ENCODE measurements at regions not wholly inside any gene's neighbourhood (a gene's known extent, or its start where the extent isn't known, plus 50 kb on each side); places are given as distances from the start of the nearest gene placed in this dataset.

DNA sequence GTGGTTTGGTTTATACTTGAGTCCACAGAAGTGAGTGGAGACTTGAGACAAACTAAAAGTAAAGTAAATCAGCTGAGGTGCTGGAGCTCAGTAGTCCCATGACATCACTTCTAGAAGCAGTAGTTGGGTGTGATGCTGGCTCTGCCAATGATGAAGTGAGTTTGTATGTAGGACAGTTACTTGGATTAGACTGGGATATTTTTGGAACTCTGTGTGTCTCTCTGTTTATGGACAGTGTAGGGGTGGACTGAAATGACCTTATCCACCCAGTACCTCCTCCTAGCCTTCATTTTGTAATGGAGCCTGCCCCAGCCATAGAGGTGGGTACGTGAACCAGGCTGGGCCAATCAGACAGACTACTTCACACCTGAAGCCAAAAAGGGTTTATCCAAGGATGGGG is 52.2 kb downstream of the POLR1D start:
- no peak for ATAC-seq
- no peaks in the 10 kb centered on the region for H3K9me3 Mint-ChIP-seq
- no peaks in the 10 kb centered on the region for H3K36me3 Mint-ChIP-seq

GRCh38 chr13:27678306-27679040 is 56.8 kb downstream of the POLR1D start:
- no peak for DNase-seq (ENCODE audit: low spot score in 2 of 2)
- Mint-ChIP-seq H3K27ac (no peak overlapping the region), H3K36me3 (peaks cover 0 to 6% of the 10 kb centered on the region in 2 donors), H3K9me3 (no peaks in the 10 kb centered on the region)
- ATAC-seq: no peak

More for the DNA sequence above, 52.2 kb downstream of the POLR1D start:
- no peak overlapping the region for H3K27ac Mint-ChIP-seq
- DNase-seq (ENCODE audit: low spot score in 2 of 2): no peak

DNA sequence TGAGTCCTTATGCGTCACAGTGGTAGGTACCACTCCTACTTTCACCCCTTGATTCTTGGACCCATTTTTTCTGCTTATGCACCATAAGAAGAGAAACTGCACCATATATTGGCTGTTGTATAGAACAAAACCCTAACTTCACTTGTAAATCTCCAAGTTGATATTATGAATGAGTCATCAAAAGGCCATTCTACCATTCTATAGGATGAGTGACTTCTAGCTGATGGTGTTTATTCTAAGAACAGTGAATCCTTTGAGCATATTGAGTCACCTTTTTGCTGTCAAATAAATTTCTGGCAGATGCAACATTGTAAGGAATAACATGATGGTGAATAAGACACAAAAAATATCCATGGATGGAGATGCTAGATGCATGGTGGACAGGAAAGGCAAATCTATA is 57.7 kb downstream of the POLR1D start:
- Mint-ChIP-seq H3K9me3 (no peaks in the 10 kb centered on the region), H3K36me3 (peaks cover 0 to 6% of the 10 kb centered on the region in 2 donors), H3K27ac (no peak overlapping the region)
- DNase-seq (ENCODE audit: low spot score in 2 of 2) (no peak), ATAC-seq (no peak)

DNA sequence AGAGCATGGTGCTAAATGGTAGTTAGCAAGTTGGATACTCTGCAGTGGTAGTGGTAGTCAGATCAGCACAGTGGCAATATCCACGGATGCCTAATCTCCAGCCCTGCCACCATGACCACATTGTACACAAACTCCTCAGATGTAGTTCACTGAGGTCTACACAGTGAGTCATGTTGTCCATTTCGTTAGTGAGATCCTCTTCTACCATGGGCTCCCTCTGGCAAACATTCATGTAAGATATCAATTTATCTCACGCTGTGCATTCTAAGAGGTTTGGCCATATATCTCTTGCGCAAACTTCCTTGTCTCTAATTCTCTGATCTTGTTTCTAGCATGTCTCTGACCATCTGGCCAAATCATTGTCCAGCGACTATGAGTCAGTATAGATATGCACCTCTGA is 58.2 kb downstream of the POLR1D start:
- ATAC-seq (peak in 1 of 2 donors; percentile 41), DNase-seq (ENCODE audit: low spot score in 2 of 2) (no peak)
- Mint-ChIP-seq H3K27ac (no peak overlapping the region), H3K36me3 (peaks cover 0 to 6% of the 10 kb centered on the region in 2 donors), H3K9me3 (no peaks in the 10 kb centered on the region)

GRCh38 chr13:27680465-27680864 is 58.8 kb downstream of the POLR1D start:
- DNase-seq (ENCODE audit: low spot score in 2 of 2): no peak
- Mint-ChIP-seq H3K9me3 (no peaks in the 10 kb centered on the region), H3K36me3 (peaks cover 0 to 6% of the 10 kb centered on the region in 2 donors), H3K27ac (no peak overlapping the region)
- no peak for ATAC-seq

DNA sequence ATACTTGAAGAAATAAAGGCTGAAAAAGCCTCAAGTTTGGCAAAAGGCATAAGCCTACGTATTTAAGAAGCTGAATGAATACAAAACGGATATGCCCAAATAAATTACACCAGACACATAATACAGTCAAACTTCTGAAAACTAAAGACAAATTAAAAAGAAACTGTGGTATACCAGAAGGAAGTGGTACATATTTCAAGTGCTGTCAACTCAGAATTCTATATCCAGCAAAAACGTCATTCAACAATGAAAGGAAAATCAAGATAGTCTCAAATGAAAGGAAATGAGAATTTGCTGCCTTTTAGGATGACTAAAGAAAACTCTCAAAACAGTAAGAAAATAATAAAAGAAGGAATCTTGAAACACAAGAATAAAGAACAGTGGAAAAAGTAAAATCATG is 69.5 kb downstream of the POLR1D start:
- H3K36me3 Mint-ChIP-seq: peaks cover 7 to 10% of the 10 kb centered on the region in 2 donors
- ATAC-seq: no peak
- H3K9me3 Mint-ChIP-seq: peaks cover 22 to 23% of the 10 kb centered on the region in 2 donors
- no peak for DNase-seq (ENCODE audit: low spot score in 2 of 2)
- H3K27ac Mint-ChIP-seq: no peak overlapping the region

DNA sequence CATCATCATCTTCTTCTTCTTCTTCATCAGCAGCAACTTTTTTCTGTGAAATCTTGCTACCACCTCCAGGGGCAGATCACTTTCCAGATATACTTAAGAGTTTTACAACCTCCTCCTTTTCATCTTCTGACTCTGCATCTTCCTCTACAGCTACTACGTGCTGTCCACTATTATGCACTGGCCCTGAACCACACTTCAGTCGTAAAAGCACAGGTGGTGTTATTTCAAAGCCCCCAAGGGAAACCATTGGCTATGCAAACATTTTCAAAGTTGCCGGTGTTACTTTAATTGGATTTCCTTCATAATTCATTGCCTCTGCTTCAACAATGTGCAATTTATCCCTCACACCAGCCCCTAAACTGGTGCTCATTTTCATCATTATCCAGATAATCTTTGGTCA is 75.0 kb downstream of the POLR1D start:
- Mint-ChIP-seq H3K27ac (no peak overlapping the region), H3K9me3 (peaks cover 11 to 17% of the 10 kb centered on the region in 2 donors), H3K36me3 (peaks cover 0 to 10% of the 10 kb centered on the region in 2 donors)
- ATAC-seq (no peak), DNase-seq (ENCODE audit: low spot score in 2 of 2) (no peak)

GRCh38 chr13:27699952-27700351 is 78.3 kb downstream of the POLR1D start:
- DNase-seq (ENCODE audit: low spot score in 2 of 2) (no peak), ATAC-seq (no peak)
- H3K9me3 Mint-ChIP-seq: peaks cover 22 to 28% of the 10 kb centered on the region in 2 donors
- peaks cover 18 to 24% of the 10 kb centered on the region in 2 donors for H3K36me3 Mint-ChIP-seq
- H3K27ac Mint-ChIP-seq: no peak overlapping the region

GRCh38 chr13:27704681-27705080 is 83.0 kb downstream of the POLR1D start:
- H3K27ac Mint-ChIP-seq: no peak overlapping the region
- peaks cover 19 to 27% of the 10 kb centered on the region in 2 donors for H3K9me3 Mint-ChIP-seq
- ATAC-seq: peak; percentile 39 to 49
- no peak for DNase-seq (ENCODE audit: low spot score in 2 of 2)
- peaks cover 23 to 27% of the 10 kb centered on the region in 2 donors for H3K36me3 Mint-ChIP-seq

GRCh38 chr13:27708325-27708724 is 84.0 kb upstream of the GSX1 start:
- DNase-seq (ENCODE audit: low spot score in 2 of 2) (no peak), ATAC-seq (no peak)
- Mint-ChIP-seq H3K36me3 (peaks cover 12 to 22% of the 10 kb centered on the region in 2 donors), H3K27ac (no peak overlapping the region), H3K9me3 (peaks cover 9 to 17% of the 10 kb centered on the region in 2 donors)

GRCh38 chr13:27709779-27710178 is 82.5 kb upstream of the GSX1 start:
- ATAC-seq (no peak), DNase-seq (ENCODE audit: low spot score in 2 of 2) (no peak)
- H3K36me3 Mint-ChIP-seq: peaks cover 4 to 10% of the 10 kb centered on the region in 2 donors
- peaks cover 3 to 4% of the 10 kb centered on the region in 2 donors for H3K9me3 Mint-ChIP-seq
- no peak overlapping the region for H3K27ac Mint-ChIP-seq

DNA sequence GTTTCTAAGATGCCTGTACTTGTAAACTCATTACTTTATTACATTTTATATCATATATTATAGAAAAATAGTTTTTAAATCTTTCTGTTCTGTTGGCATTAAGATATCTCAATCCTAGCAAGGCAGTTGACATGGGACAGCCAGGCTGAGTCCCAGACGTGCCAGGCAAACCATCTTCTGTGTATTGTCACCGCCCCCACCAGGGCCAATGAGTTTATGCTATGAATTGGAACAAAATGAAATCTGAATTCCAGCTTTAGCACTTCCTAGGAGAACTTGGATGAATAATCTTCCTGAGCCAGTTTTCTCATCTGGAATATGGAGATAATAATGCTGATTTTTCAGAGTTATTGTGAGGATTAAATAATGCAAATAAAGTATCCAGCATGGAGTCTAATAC is 79.9 kb upstream of the GSX1 start:
- ATAC-seq: no peak
- Mint-ChIP-seq H3K9me3 (no peaks in the 10 kb centered on the region), H3K36me3 (no peaks in the 10 kb centered on the region), H3K27ac (no peak overlapping the region)
- DNase-seq (ENCODE audit: low spot score in 2 of 2): no peak

GRCh38 chr13:27713767-27714166 is 78.5 kb upstream of the GSX1 start:
- Mint-ChIP-seq H3K36me3 (no peaks in the 10 kb centered on the region), H3K9me3 (no peaks in the 10 kb centered on the region), H3K27ac (no peak overlapping the region)
- no peak for ATAC-seq
- DNase-seq (ENCODE audit: low spot score in 2 of 2): no peak

DNA sequence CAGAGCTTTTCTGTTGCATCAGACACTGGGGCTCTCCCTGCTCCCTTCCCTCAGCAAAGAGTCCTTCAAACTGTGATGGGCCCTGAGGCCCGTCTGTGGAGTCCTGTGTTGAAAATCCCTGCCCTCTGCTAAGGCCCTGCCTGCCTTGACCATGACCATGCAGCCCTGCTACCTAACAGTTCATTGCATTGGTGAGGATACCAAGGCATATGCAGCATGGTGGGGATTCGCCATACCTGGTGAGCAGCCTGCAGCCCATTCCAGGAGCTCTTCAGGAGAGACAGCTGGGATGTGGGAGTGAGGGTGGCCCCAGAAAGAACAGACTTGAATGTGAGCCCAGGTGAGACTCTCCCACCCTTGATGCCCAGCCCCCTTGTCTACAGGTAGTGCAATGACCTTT is 70.6 kb upstream of the GSX1 start:
- ATAC-seq (no peak), DNase-seq (ENCODE audit: low spot score in 2 of 2) (no peak)
- Mint-ChIP-seq H3K9me3 (no peaks in the 10 kb centered on the region), H3K27ac (no peak overlapping the region), H3K36me3 (no peaks in the 10 kb centered on the region)

GRCh38 chr13:27728271-27728670 is 64.0 kb upstream of the GSX1 start:
- Mint-ChIP-seq H3K9me3 (no peaks in the 10 kb centered on the region), H3K36me3 (no peaks in the 10 kb centered on the region)
- no peak for ATAC-seq

GRCh38 chr13:27730191-27730590 is 62.1 kb upstream of the GSX1 start:
- DNase-seq (ENCODE audit: low spot score in 2 of 2) (no peak), ATAC-seq (no peak)
- no peaks in the 10 kb centered on the region for H3K9me3 Mint-ChIP-seq
- H3K36me3 Mint-ChIP-seq: no peaks in the 10 kb centered on the region
- no peak overlapping the region for H3K27ac Mint-ChIP-seq

More at GRCh38 chr13:27728271-27728670, 64.0 kb upstream of the GSX1 start:
- H3K27ac Mint-ChIP-seq: no peak overlapping the region
- DNase-seq (ENCODE audit: low spot score in 2 of 2): no peak

All from activated naive CD4-positive, alpha-beta T cell treated with anti-CD3 and anti-CD28 coated beads, Interleukin-2, amount 50 U/mL, for 72 hours (primary cell).